ENCODE measurements at regions not wholly inside any gene's neighbourhood (a gene's known extent, or its start where the extent isn't known, plus 50 kb on each side); places are given as distances from the start of the nearest gene placed in this dataset.

GRCh38 chr11:29351301-29351873 lies 665.4 kb downstream of the KCNA4 start:
- peak; percentile 78 for DNase-seq (ENCODE audit: low spot score)

GRCh38 chr11:29343465-29344333 lies 673.1 kb downstream of the KCNA4 start:
- peak; percentile 51 for DNase-seq (ENCODE audit: low spot score)

GRCh38 chr11:29336727-29337575 lies 679.9 kb downstream of the KCNA4 start:
- DNase-seq (ENCODE audit: low spot score), result peak; percentile 48

- no peak for DNase-seq (ENCODE audit: low spot score)
These were observed 682.1 kb downstream of the KCNA4 start for GRCh38 chr11:29334776-29335130.

- DNase-seq (ENCODE audit: low spot score), result peak; percentile 60
These were observed 682.6 kb downstream of the KCNA4 start for GRCh38 chr11:29333993-29334775.

GRCh38 chr11:29331451-29332010 lies 685.3 kb downstream of the KCNA4 start:
- DNase-seq (ENCODE audit: low spot score), result no peak

GRCh38 chr11:29328961-29329441 lies 687.8 kb downstream of the KCNA4 start:
- no peak for DNase-seq (ENCODE audit: low spot score)

- no peak for DNase-seq (ENCODE audit: low spot score)
These were observed 688.9 kb downstream of the KCNA4 start for GRCh38 chr11:29327891-29328290.

GRCh38 chr11:29326757-29327156 lies 690.1 kb downstream of the KCNA4 start:
- DNase-seq (ENCODE audit: low spot score), result no peak

GRCh38 chr11:29324328-29324727 lies 692.5 kb downstream of the KCNA4 start:
- DNase-seq (ENCODE audit: low spot score), result no peak

- no peak for DNase-seq (ENCODE audit: low spot score)
These were observed 695.3 kb downstream of the KCNA4 start for GRCh38 chr11:29321293-29322132.

GRCh38 chr11:29320196-29320595 lies 696.6 kb downstream of the KCNA4 start:
- DNase-seq (ENCODE audit: low spot score), result no peak

- DNase-seq (ENCODE audit: low spot score), result no peak
These were observed 697.6 kb downstream of the KCNA4 start for GRCh38 chr11:29319210-29319609.

GRCh38 chr11:29318134-29318845 lies 698.5 kb downstream of the KCNA4 start:
- DNase-seq (ENCODE audit: low spot score), result no peak

- DNase-seq (ENCODE audit: low spot score), result no peak
These were observed 699.1 kb downstream of the KCNA4 start for GRCh38 chr11:29317694-29318093.

GRCh38 chr11:29315275-29315674 lies 701.6 kb downstream of the KCNA4 start:
- DNase-seq (ENCODE audit: low spot score), result no peak

- no peak for DNase-seq (ENCODE audit: low spot score)
These were observed 702.6 kb downstream of the KCNA4 start for GRCh38 chr11:29314211-29314610.

GRCh38 chr11:29312812-29313211 lies 704.0 kb downstream of the KCNA4 start:
- DNase-seq (ENCODE audit: low spot score), result no peak

GRCh38 chr11:29310725-29311342 lies 706.0 kb downstream of the KCNA4 start:
- no peak for DNase-seq (ENCODE audit: low spot score)

Data from COLO829 (cell line).